NCI-H524 treated with DMSO at 0.1 percent for 48 hours (cell line): ENCODE measurements at regions not wholly inside any gene's neighbourhood (a gene's known extent, or its start where the extent isn't known, plus 50 kb on each side); places are given as distances from the start of the nearest gene placed in this dataset.

Source experiments
- DNase-seq: peaks from one replicate; lab custom pipeline; 2025; lab: John Stamatoyannopoulos, UW

GRCh38 chr6:163951326-163951725, 536.8 kb downstream of the QKI start:
- DNase-seq = no peak

- DNase-seq = no peak
These were observed 535.6 kb downstream of the QKI start for GRCh38 chr6:163950159-163950558.

- no peak for DNase-seq
These were observed 534.9 kb downstream of the QKI start for GRCh38 chr6:163949431-163949830.

- DNase-seq = no peak
These were observed 533.7 kb downstream of the QKI start for GRCh38 chr6:163948250-163948649.

- DNase-seq = no peak
These were observed 532.8 kb downstream of the QKI start for GRCh38 chr6:163947276-163947675.

GRCh38 chr6:163946437-163946836, 531.9 kb downstream of the QKI start:
- no peak for DNase-seq

GRCh38 chr6:163945808-163946207, 531.3 kb downstream of the QKI start:
- no peak for DNase-seq

GRCh38 chr6:163944897-163945296, 530.4 kb downstream of the QKI start:
- no peak for DNase-seq

- no peak for DNase-seq
These were observed 529.3 kb downstream of the QKI start for GRCh38 chr6:163943607-163944385.

- no peak for DNase-seq
These were observed 528.3 kb downstream of the QKI start for GRCh38 chr6:163942790-163943189.

- DNase-seq = no peak
These were observed 527.1 kb downstream of the QKI start for GRCh38 chr6:163941624-163941976.

- no peak for DNase-seq
These were observed 526.4 kb downstream of the QKI start for GRCh38 chr6:163940705-163941623.

GRCh38 chr6:163937071-163937470, 522.6 kb downstream of the QKI start:
- DNase-seq = no peak

- DNase-seq = no peak
These were observed 520.7 kb downstream of the QKI start for GRCh38 chr6:163935158-163935762.

GRCh38 chr6:163930012-163930411, 515.5 kb downstream of the QKI start:
- no peak for DNase-seq

- no peak for DNase-seq
These were observed 515.0 kb downstream of the QKI start for GRCh38 chr6:163929538-163929937.

GRCh38 chr6:163926642-163927041, 512.1 kb downstream of the QKI start:
- no peak for DNase-seq

- DNase-seq = no peak
These were observed 511.3 kb downstream of the QKI start for GRCh38 chr6:163925839-163926238.

- DNase-seq = no peak
These were observed 509.3 kb downstream of the QKI start for GRCh38 chr6:163923658-163924411.

- DNase-seq = no peak
These were observed 508.0 kb downstream of the QKI start for GRCh38 chr6:163922562-163922961.

GRCh38 chr6:163919652-163920051, 505.1 kb downstream of the QKI start:
- DNase-seq = no peak
